ENCODE measurements at regions not wholly inside any gene's neighbourhood (a gene's known extent, or its start where the extent isn't known, plus 50 kb on each side); places are given as distances from the start of the nearest gene placed in this dataset.

GRCh38 chr14:25552826-25553225 is 502.9 kb upstream of the STXBP6 start:
- ATAC-seq = no peak
- no peak for DNase-seq (ENCODE audit: low spot score)

GRCh38 chr14:25551674-25552073 is 501.7 kb upstream of the STXBP6 start:
- DNase-seq (ENCODE audit: low spot score) (no peak), ATAC-seq (no peak)

- DNase-seq (ENCODE audit: low spot score) = no peak
- ATAC-seq = no peak
These were observed 496.9 kb upstream of the STXBP6 start for GRCh38 chr14:25546826-25547225.

GRCh38 chr14:25537846-25538455 is 488.0 kb upstream of the STXBP6 start:
- ATAC-seq = peak; percentile 92
- DNase-seq (ENCODE audit: low spot score) = peak; percentile 48

- no peak for ATAC-seq
- DNase-seq (ENCODE audit: low spot score) = no peak
These were observed 476.3 kb upstream of the STXBP6 start for GRCh38 chr14:25526290-25526689.

- ATAC-seq = no peak
- DNase-seq (ENCODE audit: low spot score) = no peak
These were observed 473.0 kb upstream of the STXBP6 start for GRCh38 chr14:25522926-25523325.

- no peak for ATAC-seq
These were observed 472.2 kb upstream of the STXBP6 start for GRCh38 chr14:25522116-25522515.

GRCh38 chr14:25521616-25522015 is 471.7 kb upstream of the STXBP6 start:
- ATAC-seq (no peak), DNase-seq (ENCODE audit: low spot score) (no peak)

More at GRCh38 chr14:25522116-25522515, 472.2 kb upstream of the STXBP6 start:
- no peak for DNase-seq (ENCODE audit: low spot score)

- ATAC-seq (no peak), DNase-seq (ENCODE audit: low spot score) (no peak)
These were observed 470.9 kb upstream of the STXBP6 start for GRCh38 chr14:25520821-25521220.

- no peak for DNase-seq (ENCODE audit: low spot score)
- ATAC-seq = no peak
These were observed 468.4 kb upstream of the STXBP6 start for GRCh38 chr14:25518364-25518763.

GRCh38 chr14:25516838-25517237 is 466.9 kb upstream of the STXBP6 start:
- DNase-seq (ENCODE audit: low spot score) (no peak), ATAC-seq (no peak)

- DNase-seq (ENCODE audit: low spot score) (no peak), ATAC-seq (no peak)
These were observed 458.9 kb upstream of the STXBP6 start for GRCh38 chr14:25508845-25509244.

- ATAC-seq = no peak
- no peak for DNase-seq (ENCODE audit: low spot score)
These were observed 451.8 kb upstream of the STXBP6 start for GRCh38 chr14:25501749-25502148.

- DNase-seq (ENCODE audit: low spot score) = no peak
- no peak for ATAC-seq
These were observed 439.0 kb upstream of the STXBP6 start for GRCh38 chr14:25488961-25489360.

GRCh38 chr14:25485381-25485780 is 435.4 kb upstream of the STXBP6 start:
- no peak for DNase-seq (ENCODE audit: low spot score)
- no peak for ATAC-seq

- ATAC-seq (no peak), DNase-seq (ENCODE audit: low spot score) (no peak)
These were observed 435.0 kb upstream of the STXBP6 start for GRCh38 chr14:25484906-25485305.

- DNase-seq (ENCODE audit: low spot score) (no peak), ATAC-seq (no peak)
These were observed 434.3 kb upstream of the STXBP6 start for GRCh38 chr14:25484235-25484634.

GRCh38 chr14:25477316-25478098 is 427.6 kb upstream of the STXBP6 start:
- ATAC-seq (no peak), DNase-seq (ENCODE audit: low spot score) (no peak)

GRCh38 chr14:25472700-25473099 is 422.8 kb upstream of the STXBP6 start:
- ATAC-seq (peak; percentile 53), DNase-seq (ENCODE audit: low spot score) (no peak)

- peak; percentile 54 for ATAC-seq
- no peak for DNase-seq (ENCODE audit: low spot score)
These were observed 414.8 kb upstream of the STXBP6 start for GRCh38 chr14:25464772-25465171.

- ATAC-seq (peak; percentile 52), DNase-seq (ENCODE audit: low spot score) (no peak)
These were observed 414.1 kb upstream of the STXBP6 start for GRCh38 chr14:25464078-25464477.

- ATAC-seq = no peak
- no peak for DNase-seq (ENCODE audit: low spot score)
These were observed 413.5 kb upstream of the STXBP6 start for GRCh38 chr14:25463480-25463879.

- no peak for DNase-seq (ENCODE audit: low spot score)
These were observed 411.8 kb upstream of the STXBP6 start for GRCh38 chr14:25461780-25462179.

More at GRCh38 chr14:25461780-25462179, 411.8 kb upstream of the STXBP6 start:
- no peak for ATAC-seq
